ENCODE measurements at regions not wholly inside any gene's neighbourhood (a gene's known extent, or its start where the extent isn't known, plus 50 kb on each side); places are given as distances from the start of the nearest gene placed in this dataset.

DNA sequence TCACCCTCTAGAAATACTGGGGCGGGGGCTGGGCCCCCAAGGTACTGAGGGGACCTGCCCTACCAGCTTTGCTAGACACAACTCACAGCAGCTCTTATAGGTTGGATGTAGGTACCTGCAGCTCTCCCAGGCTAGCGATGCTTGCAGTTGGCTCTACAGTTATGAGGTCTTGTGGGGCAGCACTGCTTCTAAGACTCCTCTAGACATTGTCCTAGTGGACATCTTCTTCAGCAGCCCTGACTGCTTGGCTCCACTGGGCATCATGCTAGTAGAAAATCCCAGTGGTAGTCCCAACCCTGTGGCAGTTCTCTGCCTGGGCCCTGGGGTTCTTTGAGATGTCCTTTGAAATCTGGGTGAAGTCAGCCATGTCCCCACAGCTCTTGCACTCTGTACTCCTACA lies 419.3 kb upstream of the SEL1L start:
- Histone ChIP-seq H4K20me1 (replicated peaks; ENCODE audit: insufficient read depth) (no peaks in the 10 kb centered on the region), H3K36me3 (ENCODE audit: insufficient read depth) (no peaks in the 10 kb centered on the region), H3K4me3 (no peak overlapping the region), H3K9me2 (ENCODE audit: insufficient read depth) (peaks cover 11% of the 10 kb centered on the region; the same call in 1 of the 2 replicates), H3K27ac (ENCODE audit: low read depth) (no peak overlapping the region), H3K79me2 (replicated peaks; ENCODE audit: insufficient read depth) (no peaks in the 10 kb centered on the region), H3K27me3 (ENCODE audit: insufficient read depth) (no peaks in the 10 kb centered on the region), H3F3A (replicated peaks; ENCODE audit: low read depth) (no peaks in the 10 kb centered on the region), H3K4me2 (no peak overlapping the region), H2AFZ (no peak overlapping the region), H3K4me1 (ENCODE audit: insufficient read depth) (peaks cover 18% of the 10 kb centered on the region)
- H3K9me3 Mint-ChIP-seq, result peaks cover 93% of the 10 kb centered on the region
- no peaks in the 10 kb centered on the region for H3K4me1 Mint-ChIP-seq
- H3K27ac Mint-ChIP-seq, result no peak overlapping the region
- TF ChIP-seq EZH2phosphoT487 (IDR thresholded peaks at IDR 0.05; ENCODE audit: unreplicated experiment) (no peak), ZNF331 (CRISPR knock-in tag; IDR thresholded peaks at IDR 0.05; ENCODE audit: low read depth) (no peak), ETS1 (IDR thresholded peaks at IDR 0.05) (no peak), POLR2AphosphoS5 (IDR thresholded peaks at IDR 0.05; ENCODE audit: low read depth) (no peak), NANOG (IDR thresholded peaks at IDR 0.05; ENCODE audit: borderline replicate concordance) (no peak), ZNF114 (CRISPR knock-in tag; IDR thresholded peaks at IDR 0.05) (no peak), STAT1 (IDR thresholded peaks at IDR 0.05; ENCODE audit: unreplicated experiment) (no peak), EZH2 (IDR thresholded peaks at IDR 0.05; ENCODE audit: low read depth, unreplicated experiment) (no peak), CREB1 (CRISPR knock-in tag; IDR thresholded peaks at IDR 0.05; ENCODE audit: low read depth) (no peak), REST (IDR thresholded peaks at IDR 0.05; ENCODE audit: unreplicated experiment) (no peak), JUNB (IDR thresholded peaks at IDR 0.05; ENCODE audit: unreplicated experiment) (no peak)
- TF ChIP-seq, protein P1, sequence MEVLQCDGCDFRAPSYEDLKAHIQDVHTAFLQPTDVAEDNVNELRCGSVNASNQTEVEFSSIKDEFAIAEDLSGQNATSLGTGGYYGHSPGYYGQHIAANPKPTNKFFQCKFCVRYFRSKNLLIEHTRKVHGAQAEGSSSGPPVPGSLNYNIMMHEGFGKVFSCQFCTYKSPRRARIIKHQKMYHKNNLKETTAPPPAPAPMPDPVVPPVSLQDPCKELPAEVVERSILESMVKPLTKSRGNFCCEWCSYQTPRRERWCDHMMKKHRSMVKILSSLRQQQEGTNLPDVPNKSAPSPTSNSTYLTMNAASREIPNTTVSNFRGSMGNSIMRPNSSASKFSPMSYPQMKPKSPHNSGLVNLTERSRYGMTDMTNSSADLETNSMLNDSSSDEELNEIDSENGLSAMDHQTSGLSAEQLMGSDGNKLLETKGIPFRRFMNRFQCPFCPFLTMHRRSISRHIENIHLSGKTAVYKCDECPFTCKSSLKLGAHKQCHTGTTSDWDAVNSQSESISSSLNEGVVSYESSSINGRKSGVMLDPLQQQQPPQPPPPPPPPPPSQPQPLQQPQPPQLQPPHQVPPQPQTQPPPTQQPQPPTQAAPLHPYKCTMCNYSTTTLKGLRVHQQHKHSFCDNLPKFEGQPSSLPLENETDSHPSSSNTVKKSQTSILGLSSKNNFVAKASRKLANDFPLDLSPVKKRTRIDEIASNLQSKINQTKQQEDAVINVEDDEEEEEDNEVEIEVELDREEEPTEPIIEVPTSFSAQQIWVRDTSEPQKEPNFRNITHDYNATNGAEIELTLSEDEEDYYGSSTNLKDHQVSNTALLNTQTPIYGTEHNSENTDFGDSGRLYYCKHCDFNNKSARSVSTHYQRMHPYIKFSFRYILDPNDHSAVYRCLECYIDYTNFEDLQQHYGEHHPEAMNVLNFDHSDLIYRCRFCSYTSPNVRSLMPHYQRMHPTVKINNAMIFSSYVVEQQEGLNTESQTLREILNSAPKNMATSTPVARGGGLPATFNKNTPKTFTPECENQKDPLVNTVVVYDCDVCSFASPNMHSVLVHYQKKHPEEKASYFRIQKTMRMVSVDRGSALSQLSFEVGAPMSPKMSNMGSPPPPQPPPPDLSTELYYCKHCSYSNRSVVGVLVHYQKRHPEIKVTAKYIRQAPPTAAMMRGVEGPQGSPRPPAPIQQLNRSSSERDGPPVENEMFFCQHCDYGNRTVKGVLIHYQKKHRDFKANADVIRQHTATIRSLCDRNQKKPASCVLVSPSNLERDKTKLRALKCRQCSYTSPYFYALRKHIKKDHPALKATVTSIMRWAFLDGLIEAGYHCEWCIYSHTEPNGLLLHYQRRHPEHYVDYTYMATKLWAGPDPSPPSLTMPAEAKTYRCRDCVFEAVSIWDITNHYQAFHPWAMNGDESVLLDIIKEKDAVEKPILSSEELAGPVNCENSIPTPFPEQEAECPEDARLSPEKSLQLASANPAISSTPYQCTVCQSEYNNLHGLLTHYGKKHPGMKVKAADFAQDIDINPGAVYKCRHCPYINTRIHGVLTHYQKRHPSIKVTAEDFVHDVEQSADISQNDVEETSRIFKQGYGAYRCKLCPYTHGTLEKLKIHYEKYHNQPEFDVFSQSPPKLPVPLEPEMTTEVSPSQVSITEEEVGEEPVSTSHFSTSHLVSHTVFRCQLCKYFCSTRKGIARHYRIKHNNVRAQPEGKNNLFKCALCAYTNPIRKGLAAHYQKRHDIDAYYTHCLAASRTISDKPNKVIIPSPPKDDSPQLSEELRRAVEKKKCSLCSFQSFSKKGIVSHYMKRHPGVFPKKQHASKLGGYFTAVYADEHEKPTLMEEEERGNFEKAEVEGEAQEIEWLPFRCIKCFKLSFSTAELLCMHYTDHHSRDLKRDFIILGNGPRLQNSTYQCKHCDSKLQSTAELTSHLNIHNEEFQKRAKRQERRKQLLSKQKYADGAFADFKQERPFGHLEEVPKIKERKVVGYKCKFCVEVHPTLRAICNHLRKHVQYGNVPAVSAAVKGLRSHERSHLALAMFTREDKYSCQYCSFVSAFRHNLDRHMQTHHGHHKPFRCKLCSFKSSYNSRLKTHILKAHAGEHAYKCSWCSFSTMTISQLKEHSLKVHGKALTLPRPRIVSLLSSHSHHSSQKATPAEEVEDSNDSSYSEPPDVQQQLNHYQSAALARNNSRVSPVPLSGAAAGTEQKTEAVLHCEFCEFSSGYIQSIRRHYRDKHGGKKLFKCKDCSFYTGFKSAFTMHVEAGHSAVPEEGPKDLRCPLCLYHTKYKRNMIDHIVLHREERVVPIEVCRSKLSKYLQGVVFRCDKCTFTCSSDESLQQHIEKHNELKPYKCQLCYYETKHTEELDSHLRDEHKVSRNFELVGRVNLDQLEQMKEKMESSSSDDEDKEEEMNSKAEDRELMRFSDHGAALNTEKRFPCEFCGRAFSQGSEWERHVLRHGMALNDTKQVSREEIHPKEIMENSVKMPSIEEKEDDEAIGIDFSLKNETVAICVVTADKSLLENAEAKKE (CRISPR knock-in tag; IDR thresholded peaks at IDR 0.05), result no peak
- TF ChIP-seq, protein P2, sequence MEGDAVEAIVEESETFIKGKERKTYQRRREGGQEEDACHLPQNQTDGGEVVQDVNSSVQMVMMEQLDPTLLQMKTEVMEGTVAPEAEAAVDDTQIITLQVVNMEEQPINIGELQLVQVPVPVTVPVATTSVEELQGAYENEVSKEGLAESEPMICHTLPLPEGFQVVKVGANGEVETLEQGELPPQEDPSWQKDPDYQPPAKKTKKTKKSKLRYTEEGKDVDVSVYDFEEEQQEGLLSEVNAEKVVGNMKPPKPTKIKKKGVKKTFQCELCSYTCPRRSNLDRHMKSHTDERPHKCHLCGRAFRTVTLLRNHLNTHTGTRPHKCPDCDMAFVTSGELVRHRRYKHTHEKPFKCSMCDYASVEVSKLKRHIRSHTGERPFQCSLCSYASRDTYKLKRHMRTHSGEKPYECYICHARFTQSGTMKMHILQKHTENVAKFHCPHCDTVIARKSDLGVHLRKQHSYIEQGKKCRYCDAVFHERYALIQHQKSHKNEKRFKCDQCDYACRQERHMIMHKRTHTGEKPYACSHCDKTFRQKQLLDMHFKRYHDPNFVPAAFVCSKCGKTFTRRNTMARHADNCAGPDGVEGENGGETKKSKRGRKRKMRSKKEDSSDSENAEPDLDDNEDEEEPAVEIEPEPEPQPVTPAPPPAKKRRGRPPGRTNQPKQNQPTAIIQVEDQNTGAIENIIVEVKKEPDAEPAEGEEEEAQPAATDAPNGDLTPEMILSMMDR (conservative IDR thresholded peaks at IDR 0.05; ENCODE audit: low read depth in 2 of 2), result no peak
- ATAC-seq, result no peak
- no peak overlapping the region for H3K4me3 Mint-ChIP-seq
- no peak for DNase-seq (ENCODE audit: low spot score)
- H3K36me3 Mint-ChIP-seq (ENCODE audit: low read depth), result peaks cover 7% of the 10 kb centered on the region; the same call in 2 of the 3 replicates
- H3K27me3 Mint-ChIP-seq (ENCODE audit: insufficient read depth, low read depth, poor library complexity), result peaks cover 2% of the 10 kb centered on the region

All from GM23338 (cell line).